ENCODE measurements at regions not wholly inside any gene's neighbourhood (a gene's known extent, or its start where the extent isn't known, plus 50 kb on each side); places are given as distances from the start of the nearest gene placed in this dataset.

DNA sequence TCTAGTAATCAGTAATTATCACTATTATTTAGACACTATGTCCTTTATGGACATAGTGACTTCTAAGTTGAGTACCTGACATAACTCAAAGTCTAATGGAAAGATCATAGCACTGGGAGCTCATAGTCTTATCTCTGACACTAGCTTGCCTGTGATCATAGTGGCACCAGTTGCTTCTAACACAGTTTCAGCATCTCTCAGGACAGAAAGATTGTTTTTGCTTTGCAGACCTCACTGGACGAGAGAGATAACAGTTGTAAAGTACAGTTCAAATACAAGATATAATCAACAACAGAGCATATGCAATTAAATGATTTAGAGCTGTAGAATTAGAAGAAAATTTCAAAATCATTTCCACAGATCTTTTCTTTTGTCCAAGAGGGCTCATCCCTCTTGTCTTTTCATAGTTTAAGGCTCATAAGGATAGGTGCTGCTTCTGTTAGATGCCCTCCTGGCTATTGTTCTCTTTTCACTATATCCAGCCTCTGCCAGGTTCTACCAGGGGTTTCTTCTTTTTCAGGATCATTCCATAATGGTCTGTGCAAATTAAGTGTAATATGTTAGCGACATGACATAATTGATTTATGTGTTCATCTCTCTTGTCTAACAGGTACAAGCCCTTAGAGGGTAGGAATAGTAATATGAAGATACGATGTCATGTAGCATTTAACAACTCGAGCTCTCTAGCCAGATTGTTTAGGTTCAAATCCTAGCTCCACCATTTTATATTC is 1175.4 kb upstream of the TENM4 start:
- TF ChIP-seq POLR2A (IDR thresholded peaks at IDR 0.05; ENCODE audit: low read depth, low read length) (no peak), POLR2AphosphoS5 (IDR thresholded peaks at IDR 0.05; ENCODE audit: low read depth, low read length) (no peak), TAF1 (IDR thresholded peaks at IDR 0.05; ENCODE audit: borderline replicate concordance, low read depth, low read length) (no peak)

All from GM12892 (cell line).